ENCODE measurements at regions not wholly inside any gene's neighbourhood (a gene's known extent, or its start where the extent isn't known, plus 50 kb on each side); places are given as distances from the start of the nearest gene placed in this dataset.

- H3K27ac ChIP-seq = no peak overlapping the region
- no peak overlapping the region for H3K4me2 ChIP-seq
- intact Hi-C loops (cut with micrococcal nuclease; ENCODE audit: unreplicated experiment) = no loop called here
- no TSS peak for BruUV-seq (replicated peaks)
- ChIA-PET CTCF (no interaction called here), POLR2A (ENCODE audit: unreplicated experiment) (no interaction called here)
- no peaks in the 10 kb centered on the region for H3K36me3 ChIP-seq (ENCODE audit: low read depth)
- DNase-seq = no peak
- no peak overlapping the region for H2AFZ ChIP-seq
- TF ChIP-seq, protein P1, sequence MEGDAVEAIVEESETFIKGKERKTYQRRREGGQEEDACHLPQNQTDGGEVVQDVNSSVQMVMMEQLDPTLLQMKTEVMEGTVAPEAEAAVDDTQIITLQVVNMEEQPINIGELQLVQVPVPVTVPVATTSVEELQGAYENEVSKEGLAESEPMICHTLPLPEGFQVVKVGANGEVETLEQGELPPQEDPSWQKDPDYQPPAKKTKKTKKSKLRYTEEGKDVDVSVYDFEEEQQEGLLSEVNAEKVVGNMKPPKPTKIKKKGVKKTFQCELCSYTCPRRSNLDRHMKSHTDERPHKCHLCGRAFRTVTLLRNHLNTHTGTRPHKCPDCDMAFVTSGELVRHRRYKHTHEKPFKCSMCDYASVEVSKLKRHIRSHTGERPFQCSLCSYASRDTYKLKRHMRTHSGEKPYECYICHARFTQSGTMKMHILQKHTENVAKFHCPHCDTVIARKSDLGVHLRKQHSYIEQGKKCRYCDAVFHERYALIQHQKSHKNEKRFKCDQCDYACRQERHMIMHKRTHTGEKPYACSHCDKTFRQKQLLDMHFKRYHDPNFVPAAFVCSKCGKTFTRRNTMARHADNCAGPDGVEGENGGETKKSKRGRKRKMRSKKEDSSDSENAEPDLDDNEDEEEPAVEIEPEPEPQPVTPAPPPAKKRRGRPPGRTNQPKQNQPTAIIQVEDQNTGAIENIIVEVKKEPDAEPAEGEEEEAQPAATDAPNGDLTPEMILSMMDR (conservative IDR thresholded peaks at IDR 0.05) = no peak
- TF ChIP-seq EZH2 (IDR thresholded peaks at IDR 0.05; ENCODE audit: low read depth) = no peak
- H3K4me1 ChIP-seq (replicated peaks; ENCODE audit: insufficient read depth) = no peaks in the 10 kb centered on the region
- H3F3A ChIP-seq (ENCODE audit: insufficient read depth, low read depth) = no peaks in the 10 kb centered on the region
- H3K9me2 ChIP-seq (ENCODE audit: insufficient read depth) = no peaks in the 10 kb centered on the region
- no peaks in the 10 kb centered on the region for H4K20me1 ChIP-seq (ENCODE audit: insufficient read depth)
- H3K9me3 ChIP-seq (ENCODE audit: insufficient read depth, low read depth) = no peaks in the 10 kb centered on the region; the same call in 1 of the 2 replicates
- no peaks in the 10 kb centered on the region for H3K79me2 ChIP-seq (ENCODE audit: low read depth)
- H3K4me3 ChIP-seq = no peak overlapping the region
- H3K27me3 ChIP-seq (ENCODE audit: insufficient read depth, low read depth) = no peaks in the 10 kb centered on the region
Measured at GRCh38 chr4:128371001-128371777, 83.6 kb upstream of the PGRMC2 start.

- no peak overlapping the region for H3K4me2 ChIP-seq
- no peaks in the 10 kb centered on the region; the same call in 1 of the 2 replicates for H3K9me3 ChIP-seq (ENCODE audit: insufficient read depth, low read depth)
- H3K36me3 ChIP-seq (ENCODE audit: low read depth) = no peaks in the 10 kb centered on the region
- no peak overlapping the region for H3K4me3 ChIP-seq
- intact Hi-C loops (cut with micrococcal nuclease; ENCODE audit: unreplicated experiment) = no loop called here
- POLR2A ChIA-PET (ENCODE audit: unreplicated experiment) = no interaction called here
- TF ChIP-seq, protein P1 (conservative IDR thresholded peaks at IDR 0.05) = no peak
- TF ChIP-seq EZH2 (IDR thresholded peaks at IDR 0.05; ENCODE audit: low read depth) = no peak
- no peaks in the 10 kb centered on the region for H3F3A ChIP-seq (ENCODE audit: insufficient read depth, low read depth)
- CTCF ChIA-PET = no interaction called here
- DNase-seq = no peak
- H3K27me3 ChIP-seq (ENCODE audit: insufficient read depth, low read depth) = no peaks in the 10 kb centered on the region
- no peaks in the 10 kb centered on the region for H3K79me2 ChIP-seq (ENCODE audit: low read depth)
- H2AFZ ChIP-seq = no peak overlapping the region
- no peak overlapping the region for H3K27ac ChIP-seq
- no peaks in the 10 kb centered on the region for H4K20me1 ChIP-seq (ENCODE audit: insufficient read depth)
- BruUV-seq (replicated peaks) = no TSS peak
- H3K4me1 ChIP-seq (replicated peaks; ENCODE audit: insufficient read depth) = no peaks in the 10 kb centered on the region
- no peaks in the 10 kb centered on the region for H3K9me2 ChIP-seq (ENCODE audit: insufficient read depth)
Measured at GRCh38 chr4:128366212-128366611, 78.6 kb upstream of the PGRMC2 start.

- ChIA-PET CTCF (no interaction called here), POLR2A (ENCODE audit: unreplicated experiment) (no interaction called here)
- Histone ChIP-seq H3K9me3 (ENCODE audit: insufficient read depth, low read depth) (no peaks in the 10 kb centered on the region; the same call in 1 of the 2 replicates), H3K4me1 (replicated peaks; ENCODE audit: insufficient read depth) (no peaks in the 10 kb centered on the region), H3K79me2 (ENCODE audit: low read depth) (no peaks in the 10 kb centered on the region), H3F3A (ENCODE audit: insufficient read depth, low read depth) (no peaks in the 10 kb centered on the region), H3K4me3 (no peak overlapping the region), H4K20me1 (ENCODE audit: insufficient read depth) (no peaks in the 10 kb centered on the region), H3K36me3 (ENCODE audit: low read depth) (no peaks in the 10 kb centered on the region), H3K27ac (no peak overlapping the region), H3K9me2 (ENCODE audit: insufficient read depth) (no peaks in the 10 kb centered on the region), H3K4me2 (no peak overlapping the region), H3K27me3 (ENCODE audit: insufficient read depth, low read depth) (no peaks in the 10 kb centered on the region), H2AFZ (no peak overlapping the region)
- no peak for DNase-seq
- intact Hi-C loops (cut with micrococcal nuclease; ENCODE audit: unreplicated experiment) = no loop called here
- no TSS peak for BruUV-seq (replicated peaks)
- TF ChIP-seq EZH2 (IDR thresholded peaks at IDR 0.05; ENCODE audit: low read depth) = no peak
- TF ChIP-seq, protein P1 (conservative IDR thresholded peaks at IDR 0.05) = no peak
Measured at GRCh38 chr4:128364565-128364964, 77.0 kb upstream of the PGRMC2 start.
